ENCODE measurements at regions not wholly inside any gene's neighbourhood (a gene's known extent, or its start where the extent isn't known, plus 50 kb on each side); places are given as distances from the start of the nearest gene placed in this dataset.
"Not testable (repeated sequence)": the region's sequence is repeated elsewhere in the genome, so short reads cannot be mapped to it uniquely, and the experiment has no call there.

DNA sequence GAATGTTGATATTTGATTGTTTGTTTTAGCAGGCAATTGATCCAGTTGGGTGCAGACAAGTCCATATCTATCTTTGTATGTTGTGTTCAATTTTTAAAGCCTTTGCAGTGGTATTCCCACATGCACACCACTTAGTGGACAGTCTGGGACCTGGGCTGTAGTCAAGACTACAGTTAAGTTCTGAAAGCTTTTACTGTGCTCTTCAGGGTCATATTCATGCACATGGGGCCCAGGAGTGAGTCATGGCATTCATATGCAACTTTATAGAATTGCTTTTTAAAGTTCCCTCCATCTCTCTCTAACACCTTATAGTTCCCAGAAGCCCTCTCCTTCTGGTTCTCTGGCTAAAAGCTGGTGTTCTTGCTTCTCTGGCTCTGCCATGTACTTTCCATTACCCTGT is 228.2 kb upstream of the CCNH start:
- Mint-ChIP-seq H3K36me3 (ENCODE audit: low read depth) (no peaks in the 10 kb centered on the region), H3K4me1 (ENCODE audit: low read depth) (no peaks in the 10 kb centered on the region), H3K27me3 (ENCODE audit: low read depth) (no peaks in the 10 kb centered on the region), H3K9me3 (no peaks in the 10 kb centered on the region), H3K4me3 (no peak overlapping the region), H3K27ac (no peak overlapping the region)

DNA sequence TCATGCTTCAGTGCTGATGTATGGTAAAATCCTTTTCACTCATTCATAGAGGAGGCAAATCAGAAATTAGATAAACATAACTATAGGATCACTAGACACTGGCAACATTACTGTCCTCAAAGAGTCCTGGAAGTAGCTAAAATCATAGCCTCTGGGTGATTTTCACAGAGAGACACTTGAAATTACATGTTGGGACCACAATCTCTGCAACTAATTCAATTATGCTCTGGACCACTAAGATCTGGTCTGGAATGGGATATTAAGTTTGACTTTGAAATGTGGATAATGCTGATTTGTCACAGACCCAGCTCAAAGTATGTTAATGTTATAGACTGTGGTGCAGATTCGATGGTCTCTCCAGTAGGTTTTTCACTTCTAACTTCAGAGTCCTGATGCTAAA is 214.6 kb upstream of the CCNH start:
- no peak overlapping the region for H3K27ac Mint-ChIP-seq
- H3K36me3 Mint-ChIP-seq (ENCODE audit: low read depth), result no peaks in the 10 kb centered on the region
- H3K27me3 Mint-ChIP-seq (ENCODE audit: low read depth), result no peaks in the 10 kb centered on the region
- H3K4me3 Mint-ChIP-seq, result no peak overlapping the region
- H3K4me1 Mint-ChIP-seq (ENCODE audit: low read depth), result no peaks in the 10 kb centered on the region
- no peaks in the 10 kb centered on the region for H3K9me3 Mint-ChIP-seq

DNA sequence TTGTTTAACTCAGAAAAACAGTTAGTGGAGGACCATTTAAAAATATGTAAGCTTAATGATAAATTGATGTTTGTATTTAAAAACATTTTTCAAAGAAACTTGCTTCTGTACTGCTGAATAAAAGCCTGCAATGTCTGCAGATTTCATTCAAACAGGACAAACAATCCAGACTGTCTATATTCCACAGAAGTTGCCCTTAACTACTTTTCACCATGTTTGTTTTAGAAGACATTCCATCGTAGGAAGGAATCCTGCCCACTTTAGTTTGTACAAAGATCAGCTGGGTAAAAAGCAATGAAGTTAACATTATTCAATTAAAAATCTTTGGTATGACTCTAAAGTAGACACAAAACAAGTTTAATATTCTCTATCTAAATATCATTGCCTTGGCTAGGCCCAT is 195.7 kb upstream of the CCNH start:
- no peak overlapping the region for H3K27ac Mint-ChIP-seq
- H3K36me3 Mint-ChIP-seq (ENCODE audit: low read depth), result no peaks in the 10 kb centered on the region
- no peaks in the 10 kb centered on the region for H3K9me3 Mint-ChIP-seq
- H3K4me1 Mint-ChIP-seq (ENCODE audit: low read depth), result no peaks in the 10 kb centered on the region
- no peaks in the 10 kb centered on the region for H3K27me3 Mint-ChIP-seq (ENCODE audit: low read depth)
- no peak overlapping the region for H3K4me3 Mint-ChIP-seq

DNA sequence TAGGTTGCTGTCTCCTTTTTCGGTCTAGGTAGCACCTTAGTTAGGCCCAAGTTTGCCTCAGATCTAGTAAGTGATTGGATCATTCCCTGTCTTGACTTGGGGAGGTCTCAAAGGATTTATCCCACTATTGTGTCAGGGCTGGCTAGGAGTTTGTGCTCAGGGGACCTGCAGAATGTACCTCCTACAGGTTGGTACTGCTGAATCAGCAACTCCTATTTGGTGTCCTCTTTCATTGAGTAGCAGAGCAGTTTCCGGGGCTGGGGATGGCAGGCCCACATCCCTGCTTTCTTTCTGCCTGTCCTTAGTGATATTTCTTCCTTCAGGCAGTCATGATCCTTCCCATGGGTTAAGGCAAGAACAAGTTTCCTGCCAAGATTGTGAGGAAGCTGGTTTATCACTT is 192.9 kb upstream of the CCNH start:
- no peaks in the 10 kb centered on the region for H3K4me1 Mint-ChIP-seq (ENCODE audit: low read depth)
- no peak overlapping the region for H3K4me3 Mint-ChIP-seq
- no peak overlapping the region for H3K27ac Mint-ChIP-seq
- H3K9me3 Mint-ChIP-seq, result no peaks in the 10 kb centered on the region
- no peaks in the 10 kb centered on the region for H3K36me3 Mint-ChIP-seq (ENCODE audit: low read depth)
- no peaks in the 10 kb centered on the region for H3K27me3 Mint-ChIP-seq (ENCODE audit: low read depth)

DNA sequence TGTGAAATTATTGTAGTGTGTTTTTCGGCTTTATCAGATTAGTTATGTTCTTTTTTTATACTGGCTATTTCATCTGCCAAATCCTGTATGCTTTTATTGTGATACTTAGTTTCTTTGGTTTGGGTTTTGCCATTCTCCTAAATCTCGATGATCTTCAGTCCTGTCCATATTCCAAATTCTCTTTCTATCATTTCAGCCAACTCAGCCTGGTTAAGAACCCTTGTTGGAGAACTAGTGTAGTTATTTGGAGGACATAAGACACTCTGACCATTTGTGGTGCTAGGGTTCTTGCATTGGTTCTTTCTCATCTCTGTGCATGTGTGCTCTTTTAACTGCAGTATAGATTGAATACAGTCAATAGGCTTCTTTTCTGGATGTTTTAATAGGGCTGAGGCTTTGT is 187.0 kb upstream of the CCNH start:
- Mint-ChIP-seq H3K27ac (no peak overlapping the region), H3K36me3 (ENCODE audit: low read depth) (no peaks in the 10 kb centered on the region), H3K9me3 (peaks cover 4% of the 10 kb centered on the region), H3K4me1 (ENCODE audit: low read depth) (no peaks in the 10 kb centered on the region), H3K4me3 (no peak overlapping the region), H3K27me3 (ENCODE audit: low read depth) (no peaks in the 10 kb centered on the region)

DNA sequence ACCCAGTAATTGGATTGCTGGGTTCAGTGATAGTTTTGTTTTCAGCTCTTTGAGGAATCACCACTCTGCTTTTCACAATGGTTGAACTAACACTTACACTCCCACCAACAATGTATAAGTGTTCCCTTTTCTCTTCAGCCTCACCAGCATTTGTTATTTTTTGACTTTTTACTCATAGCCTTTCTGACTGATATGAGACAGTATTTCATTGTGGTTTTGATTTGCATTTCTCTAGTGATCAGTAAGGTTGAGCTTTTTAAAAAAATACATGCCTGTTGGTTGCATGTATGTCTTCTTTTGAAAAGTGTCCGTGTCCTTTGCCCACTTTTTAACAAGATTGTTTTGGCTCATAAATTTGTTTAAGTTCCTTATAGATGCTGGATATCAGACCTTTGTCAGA is 185.7 kb upstream of the CCNH start:
- H3K27me3 Mint-ChIP-seq (ENCODE audit: low read depth), result no peaks in the 10 kb centered on the region
- H3K9me3 Mint-ChIP-seq, result peaks cover 4% of the 10 kb centered on the region
- H3K4me1 Mint-ChIP-seq (ENCODE audit: low read depth), result no peaks in the 10 kb centered on the region
- no peak overlapping the region for H3K27ac Mint-ChIP-seq
- no peak overlapping the region for H3K4me3 Mint-ChIP-seq
- no peaks in the 10 kb centered on the region for H3K36me3 Mint-ChIP-seq (ENCODE audit: low read depth)

DNA sequence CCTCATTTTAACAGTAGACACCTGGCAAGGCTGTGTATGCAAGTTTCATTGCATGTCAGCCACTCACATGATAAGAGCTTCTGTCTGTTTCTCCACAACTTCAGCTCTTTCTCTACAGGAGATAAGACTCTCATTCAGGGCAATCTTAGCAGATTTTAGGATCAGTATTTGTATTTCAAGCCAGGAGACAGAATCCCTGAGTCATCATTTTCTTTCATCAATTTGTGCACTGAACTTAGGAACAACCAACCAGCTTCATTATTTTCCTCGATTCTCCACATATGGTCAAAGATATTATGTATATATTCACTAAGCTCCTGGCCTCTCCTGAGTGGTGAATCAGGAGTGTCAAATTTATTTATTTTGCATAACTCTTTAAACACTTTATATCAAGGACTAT is 181.8 kb upstream of the CCNH start:
- H3K27ac Mint-ChIP-seq, result no peak overlapping the region
- no peak overlapping the region for H3K4me3 Mint-ChIP-seq

DNA sequence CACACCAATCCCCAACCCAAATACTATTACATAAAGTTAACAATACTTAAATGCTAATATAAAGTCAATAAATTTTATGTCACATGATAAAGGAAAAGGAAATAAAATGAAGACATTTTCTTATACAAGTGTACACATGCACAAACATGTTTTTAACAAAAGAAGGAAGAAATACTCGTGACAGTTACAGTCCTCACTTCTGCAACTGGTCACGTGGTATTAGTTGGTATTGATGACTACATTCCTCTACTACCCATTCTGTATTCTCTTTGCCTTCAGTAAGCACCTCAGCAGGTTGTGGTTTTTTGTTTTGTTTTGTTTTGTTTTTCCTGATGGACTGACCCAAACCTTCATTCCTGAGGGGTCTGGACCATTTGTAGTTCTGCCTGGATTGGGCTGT is 176.9 kb upstream of the CCNH start:
- Mint-ChIP-seq H3K4me3 (no peak overlapping the region), H3K4me1 (ENCODE audit: low read depth) (no peaks in the 10 kb centered on the region), H3K27ac (no peak overlapping the region), H3K36me3 (ENCODE audit: low read depth) (no peaks in the 10 kb centered on the region), H3K9me3 (no peaks in the 10 kb centered on the region), H3K27me3 (ENCODE audit: low read depth) (no peaks in the 10 kb centered on the region)

More for the DNA sequence above, 181.8 kb upstream of the CCNH start:
- H3K36me3 Mint-ChIP-seq (ENCODE audit: low read depth), result no peaks in the 10 kb centered on the region
- H3K27me3 Mint-ChIP-seq (ENCODE audit: low read depth), result no peaks in the 10 kb centered on the region
- H3K4me1 Mint-ChIP-seq (ENCODE audit: low read depth), result no peaks in the 10 kb centered on the region
- peaks cover 4% of the 10 kb centered on the region for H3K9me3 Mint-ChIP-seq

DNA sequence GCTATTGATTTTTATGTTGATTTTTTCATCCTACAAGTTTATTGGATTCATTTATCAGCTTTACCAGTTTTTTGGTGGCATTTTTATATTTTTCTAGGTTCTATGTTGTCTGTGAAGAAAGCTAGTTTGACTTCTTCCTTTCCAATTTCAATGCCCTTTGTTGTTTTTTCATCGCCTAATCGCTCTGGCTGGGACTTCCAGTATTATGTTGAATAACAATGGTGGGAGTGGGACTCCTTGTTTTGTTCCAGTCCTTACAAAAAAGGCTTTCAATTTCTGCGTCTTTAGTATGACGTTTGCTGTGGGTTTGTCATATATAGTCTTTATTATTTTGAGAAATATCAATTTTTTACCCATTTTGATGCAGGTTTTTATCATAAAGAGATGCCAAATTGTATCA is 175.6 kb upstream of the CCNH start:
- Mint-ChIP-seq H3K36me3 (ENCODE audit: low read depth) (no peaks in the 10 kb centered on the region), H3K4me3 (no peak overlapping the region), H3K9me3 (no peaks in the 10 kb centered on the region), H3K4me1 (ENCODE audit: low read depth) (no peaks in the 10 kb centered on the region), H3K27ac (no peak overlapping the region), H3K27me3 (ENCODE audit: low read depth) (no peaks in the 10 kb centered on the region)

DNA sequence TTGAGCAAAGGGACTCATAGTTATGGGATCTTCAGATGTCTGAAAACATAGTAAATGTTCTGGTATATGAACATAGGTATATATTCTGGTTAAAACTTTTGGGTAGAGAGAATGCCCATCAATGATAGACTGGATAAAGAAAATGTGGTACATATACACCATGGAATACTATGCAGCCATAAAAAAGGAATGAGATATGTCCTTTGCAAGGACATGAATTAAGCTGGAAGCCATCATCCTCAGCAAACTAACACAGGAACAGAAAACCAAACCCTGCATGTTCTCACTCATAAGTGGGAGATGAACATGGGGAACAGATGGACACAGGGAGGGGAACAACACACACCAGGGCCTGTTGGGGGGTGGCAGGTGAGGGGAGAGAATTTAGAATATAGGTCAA is 171.0 kb upstream of the CCNH start:
- not testable (repeated sequence) for H3K4me3 Mint-ChIP-seq; H3K9me3 Mint-ChIP-seq; H3K27me3 Mint-ChIP-seq (ENCODE audit: low read depth); H3K36me3 Mint-ChIP-seq (ENCODE audit: low read depth); H3K4me1 Mint-ChIP-seq (ENCODE audit: low read depth); H3K27ac Mint-ChIP-seq

DNA sequence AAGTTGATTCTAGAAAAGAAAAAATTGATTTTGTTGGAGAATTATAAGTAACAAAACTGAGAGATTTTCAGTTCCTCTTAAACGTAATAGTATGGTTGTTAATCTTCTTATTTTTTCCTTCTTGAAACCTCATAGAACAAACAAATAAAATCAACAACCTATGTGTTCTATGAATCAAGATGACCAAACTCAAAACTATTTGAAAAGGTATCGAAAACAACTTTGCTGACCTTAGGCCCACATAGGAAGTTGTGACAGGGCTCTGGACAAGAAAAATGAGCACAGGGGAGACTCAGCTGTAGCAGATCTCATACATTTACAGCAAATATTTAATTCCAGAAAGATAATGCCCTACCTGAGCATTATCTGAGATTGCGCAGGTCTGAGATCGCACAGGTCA is 169.4 kb upstream of the CCNH start:
- no peaks in the 10 kb centered on the region for H3K27me3 Mint-ChIP-seq (ENCODE audit: low read depth)
- no peaks in the 10 kb centered on the region for H3K9me3 Mint-ChIP-seq
- no peak overlapping the region for H3K4me3 Mint-ChIP-seq
- no peaks in the 10 kb centered on the region for H3K36me3 Mint-ChIP-seq (ENCODE audit: low read depth)
- H3K4me1 Mint-ChIP-seq (ENCODE audit: low read depth), result no peaks in the 10 kb centered on the region
- H3K27ac Mint-ChIP-seq, result no peak overlapping the region

DNA sequence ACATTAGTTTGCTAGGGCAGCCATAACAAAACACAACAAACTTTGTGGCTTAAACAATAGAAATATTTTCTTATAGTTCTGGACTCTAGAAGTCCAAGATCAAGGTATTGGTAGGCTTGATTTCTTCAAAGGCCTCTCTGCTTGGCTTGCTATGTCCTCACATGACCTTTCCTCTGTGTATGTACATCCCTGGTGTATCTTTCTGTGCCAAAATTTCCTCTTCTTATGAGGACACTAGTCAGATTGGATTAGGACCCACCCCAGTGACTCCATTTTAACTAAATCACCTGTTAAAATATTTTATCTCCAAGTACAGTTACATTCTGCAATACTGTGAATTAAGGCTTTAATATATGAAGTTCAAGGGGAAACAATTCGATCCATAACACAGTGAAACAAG is 168.9 kb upstream of the CCNH start:
- no peak overlapping the region for H3K27ac Mint-ChIP-seq
- no peaks in the 10 kb centered on the region for H3K27me3 Mint-ChIP-seq (ENCODE audit: low read depth)
- H3K4me3 Mint-ChIP-seq, result no peak overlapping the region
- H3K4me1 Mint-ChIP-seq (ENCODE audit: low read depth), result no peaks in the 10 kb centered on the region
- H3K36me3 Mint-ChIP-seq (ENCODE audit: low read depth), result no peaks in the 10 kb centered on the region
- no peaks in the 10 kb centered on the region for H3K9me3 Mint-ChIP-seq

DNA sequence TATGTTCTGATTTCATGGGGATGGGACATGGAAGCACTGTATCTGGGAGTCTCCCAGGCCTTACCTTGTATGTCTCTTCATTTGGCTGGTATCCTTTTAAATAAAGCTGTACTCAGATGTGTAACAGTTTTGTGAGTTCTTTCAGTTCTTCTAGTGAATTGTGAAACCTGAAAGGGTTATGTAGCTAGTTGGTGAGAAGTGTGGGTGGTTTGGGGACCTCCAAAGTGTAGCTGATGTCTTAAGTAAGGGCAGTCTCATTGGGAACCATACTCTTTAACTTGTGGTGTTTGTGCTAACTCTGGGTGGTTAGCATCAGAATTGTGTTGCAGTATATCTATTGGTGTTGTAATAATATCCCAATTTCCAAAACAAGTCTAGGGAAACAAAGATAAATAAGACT is 166.9 kb upstream of the CCNH start:
- H3K36me3 Mint-ChIP-seq (ENCODE audit: low read depth), result no peaks in the 10 kb centered on the region
- no peaks in the 10 kb centered on the region for H3K4me1 Mint-ChIP-seq (ENCODE audit: low read depth)
- no peak overlapping the region for H3K27ac Mint-ChIP-seq
- no peak overlapping the region for H3K4me3 Mint-ChIP-seq
- H3K9me3 Mint-ChIP-seq, result no peaks in the 10 kb centered on the region
- no peaks in the 10 kb centered on the region for H3K27me3 Mint-ChIP-seq (ENCODE audit: low read depth)

DNA sequence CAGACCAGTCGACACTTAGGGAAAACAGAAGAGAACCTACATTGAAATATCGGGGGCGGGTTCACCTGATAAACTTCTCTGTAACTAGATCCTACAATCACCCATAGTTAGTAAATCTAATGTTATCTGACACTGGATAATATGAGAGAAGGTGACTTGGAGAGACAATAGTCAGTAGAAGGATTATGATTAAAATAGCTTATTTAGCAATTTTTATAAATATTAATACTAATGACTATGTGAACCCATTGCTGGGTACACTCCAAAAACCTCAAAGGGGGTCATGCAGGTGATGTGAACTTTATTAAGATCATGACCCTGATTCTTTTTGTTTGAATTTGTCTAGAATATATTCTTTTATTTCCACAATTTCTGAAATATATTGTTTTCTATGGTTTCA is 164.1 kb upstream of the CCNH start:
- Mint-ChIP-seq H3K9me3 (no peaks in the 10 kb centered on the region), H3K27me3 (ENCODE audit: low read depth) (no peaks in the 10 kb centered on the region), H3K36me3 (ENCODE audit: low read depth) (no peaks in the 10 kb centered on the region), H3K4me3 (no peak overlapping the region), H3K27ac (no peak overlapping the region), H3K4me1 (ENCODE audit: low read depth) (no peaks in the 10 kb centered on the region)

DNA sequence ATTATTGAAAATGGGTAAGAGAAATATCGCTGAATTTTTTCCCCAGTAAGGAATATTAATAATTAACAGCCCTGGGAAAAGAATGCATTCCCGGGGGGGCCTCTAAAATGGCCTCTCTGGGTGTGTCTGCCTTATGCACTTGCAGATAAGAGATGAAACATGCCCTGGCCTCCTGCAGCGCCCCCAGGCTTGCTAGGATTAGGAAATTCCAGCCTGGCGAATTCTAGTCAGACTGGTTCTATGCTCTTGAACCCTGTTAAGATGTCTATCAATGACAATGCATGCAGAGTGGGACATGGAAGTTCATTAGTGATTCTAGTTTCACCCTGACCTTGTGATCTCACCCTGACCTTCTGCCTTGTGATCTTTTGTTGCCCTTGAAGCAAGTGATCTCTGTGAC is 163.6 kb upstream of the CCNH start:
- H3K36me3 Mint-ChIP-seq (ENCODE audit: low read depth), result not testable (repeated sequence)

DNA sequence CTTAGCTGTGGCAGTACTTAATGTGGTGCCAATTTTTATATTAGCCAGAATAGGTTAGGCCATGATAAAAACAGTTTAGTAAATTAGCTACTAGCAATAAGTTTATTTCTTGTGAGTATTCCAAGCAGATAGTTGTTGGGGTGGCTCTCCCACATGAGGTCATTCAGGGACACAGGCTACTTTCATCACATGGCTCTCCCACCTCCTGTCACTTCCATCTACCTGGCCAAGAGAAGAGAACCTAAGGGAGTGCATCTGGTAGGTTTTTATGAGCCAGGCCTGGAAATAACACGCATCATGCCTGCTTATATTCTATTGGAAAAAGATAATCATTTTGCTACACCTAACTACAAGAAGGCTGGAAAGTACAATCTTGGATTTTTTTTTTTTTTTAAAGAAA is 161.4 kb upstream of the CCNH start:
- Mint-ChIP-seq H3K27ac (no peak overlapping the region), H3K4me3 (no peak overlapping the region), H3K27me3 (ENCODE audit: low read depth) (no peaks in the 10 kb centered on the region), H3K36me3 (ENCODE audit: low read depth) (no peaks in the 10 kb centered on the region), H3K9me3 (no peaks in the 10 kb centered on the region), H3K4me1 (ENCODE audit: low read depth) (no peaks in the 10 kb centered on the region)

More for the DNA sequence above, 163.6 kb upstream of the CCNH start:
- not testable (repeated sequence) for H3K9me3 Mint-ChIP-seq; H3K4me3 Mint-ChIP-seq; H3K27me3 Mint-ChIP-seq (ENCODE audit: low read depth); H3K4me1 Mint-ChIP-seq (ENCODE audit: low read depth); H3K27ac Mint-ChIP-seq
